ENCODE measurements at regions not wholly inside any gene's neighbourhood (a gene's known extent, or its start where the extent isn't known, plus 50 kb on each side); places are given as distances from the start of the nearest gene placed in this dataset.

DNA sequence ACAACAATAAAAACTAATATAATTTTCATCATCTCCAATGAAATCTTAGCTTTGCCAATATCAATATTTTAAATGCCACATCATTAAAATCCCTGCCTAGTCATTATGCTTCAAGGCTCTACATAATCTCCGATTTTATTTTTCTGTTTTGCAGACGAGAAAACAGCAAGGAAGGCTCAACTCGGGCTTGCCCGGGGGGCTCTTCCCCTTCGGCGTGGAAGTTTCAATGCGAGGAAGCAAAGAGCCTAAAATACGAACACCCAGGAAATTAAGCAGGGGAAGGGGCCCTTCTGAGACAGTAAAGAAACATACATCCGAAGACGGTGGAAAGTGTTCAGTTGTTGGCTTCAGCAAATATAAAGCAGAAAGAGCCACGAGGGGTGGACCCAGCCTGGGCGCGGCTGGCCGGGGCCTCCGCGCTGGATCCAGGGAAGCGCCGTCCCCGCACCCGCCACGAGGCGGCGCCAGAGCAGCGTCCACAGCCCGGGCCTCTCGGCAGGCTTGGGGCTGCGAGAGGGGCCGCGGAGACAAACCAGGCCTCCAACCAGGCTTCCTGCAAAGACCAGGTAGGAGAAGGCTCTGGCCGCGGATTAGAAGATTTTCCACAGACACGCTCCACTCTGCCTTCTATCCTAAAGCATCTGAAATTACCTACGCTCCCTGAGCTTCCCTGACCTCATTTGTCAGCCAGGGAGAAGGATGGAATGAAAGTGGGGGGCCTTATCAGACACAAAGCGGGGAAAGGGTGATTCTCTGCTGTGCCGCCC lies 77.2 kb downstream of the SERPINA3 start (continued):
- TF ChIP-seq MAZ (CRISPR knock-in tag; conservative IDR thresholded peaks at IDR 0.05 in 1 of 2, IDR thresholded peaks at IDR 0.05 in 1 of 2), result peak in 1 of 2 experiments; percentile 17; a peak in 1 of 4 replicates
- no peak for TF ChIP-seq BRD9 (IDR thresholded peaks at IDR 0.05; ENCODE audit: low read depth, partially characterized antibody)
- TF ChIP-seq STAG1 (CRISPR knock-in tag; IDR thresholded peaks at IDR 0.05; ENCODE audit: borderline replicate concordance), result peak; percentile 66; the same call in 1 of the 2 replicates
- TF ChIP-seq MEF2D (tag; conservative IDR thresholded peaks at IDR 0.05; ENCODE audit: low read depth), result no peak
- TF ChIP-seq, protein P1, sequence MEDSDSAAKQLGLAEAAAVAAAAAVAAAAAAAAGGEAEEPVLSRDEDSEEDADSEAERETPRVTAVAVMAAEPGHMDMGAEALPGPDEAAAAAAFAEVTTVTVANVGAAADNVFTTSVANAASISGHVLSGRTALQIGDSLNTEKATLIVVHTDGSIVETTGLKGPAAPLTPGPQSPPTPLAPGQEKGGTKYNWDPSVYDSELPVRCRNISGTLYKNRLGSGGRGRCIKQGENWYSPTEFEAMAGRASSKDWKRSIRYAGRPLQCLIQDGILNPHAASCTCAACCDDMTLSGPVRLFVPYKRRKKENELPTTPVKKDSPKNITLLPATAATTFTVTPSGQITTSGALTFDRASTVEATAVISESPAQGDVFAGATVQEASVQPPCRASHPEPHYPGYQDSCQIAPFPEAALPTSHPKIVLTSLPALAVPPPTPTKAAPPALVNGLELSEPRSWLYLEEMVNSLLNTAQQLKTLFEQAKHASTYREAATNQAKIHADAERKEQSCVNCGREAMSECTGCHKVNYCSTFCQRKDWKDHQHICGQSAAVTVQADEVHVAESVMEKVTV (CRISPR knock-in tag; IDR thresholded peaks at IDR 0.05), result peak; percentile 38; the same call in 1 of the 2 replicates
- TF ChIP-seq ZNF561 (CRISPR knock-in tag; conservative IDR thresholded peaks at IDR 0.05), result no peak
- TF ChIP-seq SMC3 (conservative IDR thresholded peaks at IDR 0.05; ENCODE audit: insufficient read depth, low read depth, low read length), result peak; percentile 57
- no peak for TF ChIP-seq DPF2 (IDR thresholded peaks at IDR 0.05)
- TF ChIP-seq, protein P2, sequence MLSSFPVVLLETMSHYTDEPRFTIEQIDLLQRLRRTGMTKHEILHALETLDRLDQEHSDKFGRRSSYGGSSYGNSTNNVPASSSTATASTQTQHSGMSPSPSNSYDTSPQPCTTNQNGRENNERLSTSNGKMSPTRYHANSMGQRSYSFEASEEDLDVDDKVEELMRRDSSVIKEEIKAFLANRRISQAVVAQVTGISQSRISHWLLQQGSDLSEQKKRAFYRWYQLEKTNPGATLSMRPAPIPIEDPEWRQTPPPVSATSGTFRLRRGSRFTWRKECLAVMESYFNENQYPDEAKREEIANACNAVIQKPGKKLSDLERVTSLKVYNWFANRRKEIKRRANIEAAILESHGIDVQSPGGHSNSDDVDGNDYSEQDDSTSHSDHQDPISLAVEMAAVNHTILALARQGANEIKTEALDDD (IDR thresholded peaks at IDR 0.05), result no peak
- TF ChIP-seq, protein P3, sequence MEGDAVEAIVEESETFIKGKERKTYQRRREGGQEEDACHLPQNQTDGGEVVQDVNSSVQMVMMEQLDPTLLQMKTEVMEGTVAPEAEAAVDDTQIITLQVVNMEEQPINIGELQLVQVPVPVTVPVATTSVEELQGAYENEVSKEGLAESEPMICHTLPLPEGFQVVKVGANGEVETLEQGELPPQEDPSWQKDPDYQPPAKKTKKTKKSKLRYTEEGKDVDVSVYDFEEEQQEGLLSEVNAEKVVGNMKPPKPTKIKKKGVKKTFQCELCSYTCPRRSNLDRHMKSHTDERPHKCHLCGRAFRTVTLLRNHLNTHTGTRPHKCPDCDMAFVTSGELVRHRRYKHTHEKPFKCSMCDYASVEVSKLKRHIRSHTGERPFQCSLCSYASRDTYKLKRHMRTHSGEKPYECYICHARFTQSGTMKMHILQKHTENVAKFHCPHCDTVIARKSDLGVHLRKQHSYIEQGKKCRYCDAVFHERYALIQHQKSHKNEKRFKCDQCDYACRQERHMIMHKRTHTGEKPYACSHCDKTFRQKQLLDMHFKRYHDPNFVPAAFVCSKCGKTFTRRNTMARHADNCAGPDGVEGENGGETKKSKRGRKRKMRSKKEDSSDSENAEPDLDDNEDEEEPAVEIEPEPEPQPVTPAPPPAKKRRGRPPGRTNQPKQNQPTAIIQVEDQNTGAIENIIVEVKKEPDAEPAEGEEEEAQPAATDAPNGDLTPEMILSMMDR (IDR thresholded peaks at IDR 0.05 in 2 of 3, conservative IDR thresholded peaks at IDR 0.05 in 1 of 3; ENCODE audit: insufficient read depth in 2 of 3, low read depth in 1 of 3, low read length in 3 of 3), result peak; percentile 66 to 81 (median 76)
- TF ChIP-seq, protein P4, sequence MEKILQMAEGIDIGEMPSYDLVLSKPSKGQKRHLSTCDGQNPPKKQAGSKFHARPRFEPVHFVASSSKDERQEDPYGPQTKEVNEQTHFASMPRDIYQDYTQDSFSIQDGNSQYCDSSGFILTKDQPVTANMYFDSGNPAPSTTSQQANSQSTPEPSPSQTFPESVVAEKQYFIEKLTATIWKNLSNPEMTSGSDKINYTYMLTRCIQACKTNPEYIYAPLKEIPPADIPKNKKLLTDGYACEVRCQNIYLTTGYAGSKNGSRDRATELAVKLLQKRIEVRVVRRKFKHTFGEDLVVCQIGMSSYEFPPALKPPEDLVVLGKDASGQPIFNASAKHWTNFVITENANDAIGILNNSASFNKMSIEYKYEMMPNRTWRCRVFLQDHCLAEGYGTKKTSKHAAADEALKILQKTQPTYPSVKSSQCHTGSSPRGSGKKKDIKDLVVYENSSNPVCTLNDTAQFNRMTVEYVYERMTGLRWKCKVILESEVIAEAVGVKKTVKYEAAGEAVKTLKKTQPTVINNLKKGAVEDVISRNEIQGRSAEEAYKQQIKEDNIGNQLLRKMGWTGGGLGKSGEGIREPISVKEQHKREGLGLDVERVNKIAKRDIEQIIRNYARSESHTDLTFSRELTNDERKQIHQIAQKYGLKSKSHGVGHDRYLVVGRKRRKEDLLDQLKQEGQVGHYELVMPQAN (IDR thresholded peaks at IDR 0.05; ENCODE audit: borderline replicate concordance), result no peak
- TF ChIP-seq MYC (IDR thresholded peaks at IDR 0.05; ENCODE audit: low read depth, low read length), result no peak
- no peak for TF ChIP-seq MYC (CRISPR knock-in tag; IDR thresholded peaks at IDR 0.05; ENCODE audit: borderline replicate concordance, low read depth)
- TF ChIP-seq, protein P5, sequence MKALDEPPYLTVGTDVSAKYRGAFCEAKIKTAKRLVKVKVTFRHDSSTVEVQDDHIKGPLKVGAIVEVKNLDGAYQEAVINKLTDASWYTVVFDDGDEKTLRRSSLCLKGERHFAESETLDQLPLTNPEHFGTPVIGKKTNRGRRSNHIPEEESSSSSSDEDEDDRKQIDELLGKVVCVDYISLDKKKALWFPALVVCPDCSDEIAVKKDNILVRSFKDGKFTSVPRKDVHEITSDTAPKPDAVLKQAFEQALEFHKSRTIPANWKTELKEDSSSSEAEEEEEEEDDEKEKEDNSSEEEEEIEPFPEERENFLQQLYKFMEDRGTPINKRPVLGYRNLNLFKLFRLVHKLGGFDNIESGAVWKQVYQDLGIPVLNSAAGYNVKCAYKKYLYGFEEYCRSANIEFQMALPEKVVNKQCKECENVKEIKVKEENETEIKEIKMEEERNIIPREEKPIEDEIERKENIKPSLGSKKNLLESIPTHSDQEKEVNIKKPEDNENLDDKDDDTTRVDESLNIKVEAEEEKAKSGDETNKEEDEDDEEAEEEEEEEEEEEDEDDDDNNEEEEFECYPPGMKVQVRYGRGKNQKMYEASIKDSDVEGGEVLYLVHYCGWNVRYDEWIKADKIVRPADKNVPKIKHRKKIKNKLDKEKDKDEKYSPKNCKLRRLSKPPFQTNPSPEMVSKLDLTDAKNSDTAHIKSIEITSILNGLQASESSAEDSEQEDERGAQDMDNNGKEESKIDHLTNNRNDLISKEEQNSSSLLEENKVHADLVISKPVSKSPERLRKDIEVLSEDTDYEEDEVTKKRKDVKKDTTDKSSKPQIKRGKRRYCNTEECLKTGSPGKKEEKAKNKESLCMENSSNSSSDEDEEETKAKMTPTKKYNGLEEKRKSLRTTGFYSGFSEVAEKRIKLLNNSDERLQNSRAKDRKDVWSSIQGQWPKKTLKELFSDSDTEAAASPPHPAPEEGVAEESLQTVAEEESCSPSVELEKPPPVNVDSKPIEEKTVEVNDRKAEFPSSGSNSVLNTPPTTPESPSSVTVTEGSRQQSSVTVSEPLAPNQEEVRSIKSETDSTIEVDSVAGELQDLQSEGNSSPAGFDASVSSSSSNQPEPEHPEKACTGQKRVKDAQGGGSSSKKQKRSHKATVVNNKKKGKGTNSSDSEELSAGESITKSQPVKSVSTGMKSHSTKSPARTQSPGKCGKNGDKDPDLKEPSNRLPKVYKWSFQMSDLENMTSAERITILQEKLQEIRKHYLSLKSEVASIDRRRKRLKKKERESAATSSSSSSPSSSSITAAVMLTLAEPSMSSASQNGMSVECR (CRISPR knock-in tag; IDR thresholded peaks at IDR 0.05), result no peak
- TF ChIP-seq LEF1 (IDR thresholded peaks at IDR 0.05), result no peak
- no peak for TF ChIP-seq ARNT (IDR thresholded peaks at IDR 0.05)
